Brain pericyte (primary cell): ENCODE measurements at regions not wholly inside any gene's neighbourhood (a gene's known extent, or its start where the extent isn't known, plus 50 kb on each side); places are given as distances from the start of the nearest gene placed in this dataset.
"Not testable (repeated sequence)": the region's sequence is repeated elsewhere in the genome, so short reads cannot be mapped to it uniquely, and the experiment has no call there.

Experiments
- DNase-seq: peaks from one replicate; pipeline ENCODE4 v3.0.0-alpha.2; 2012; ENCODE audit warnings: low read depth, low spot score

DNA sequence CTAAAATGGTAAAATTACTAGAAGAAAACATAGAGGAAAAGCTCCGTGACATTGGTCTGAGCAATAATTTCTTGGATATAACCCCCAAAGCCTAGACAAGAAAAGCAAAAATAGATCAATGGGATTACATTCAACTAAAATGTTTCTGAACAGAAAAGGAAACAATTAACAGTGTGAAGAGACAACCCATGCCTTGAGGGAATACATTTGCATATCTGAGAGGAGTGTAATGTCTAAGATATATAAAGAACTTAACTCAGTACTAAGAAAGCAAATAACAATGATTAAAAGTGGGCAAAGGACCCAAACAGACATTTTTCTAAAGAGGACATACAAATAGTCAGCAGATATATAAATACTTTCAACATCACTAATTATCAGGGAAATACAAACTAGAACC, 206.2 kb downstream of the VAPA start:
- no peak for DNase-seq

DNA sequence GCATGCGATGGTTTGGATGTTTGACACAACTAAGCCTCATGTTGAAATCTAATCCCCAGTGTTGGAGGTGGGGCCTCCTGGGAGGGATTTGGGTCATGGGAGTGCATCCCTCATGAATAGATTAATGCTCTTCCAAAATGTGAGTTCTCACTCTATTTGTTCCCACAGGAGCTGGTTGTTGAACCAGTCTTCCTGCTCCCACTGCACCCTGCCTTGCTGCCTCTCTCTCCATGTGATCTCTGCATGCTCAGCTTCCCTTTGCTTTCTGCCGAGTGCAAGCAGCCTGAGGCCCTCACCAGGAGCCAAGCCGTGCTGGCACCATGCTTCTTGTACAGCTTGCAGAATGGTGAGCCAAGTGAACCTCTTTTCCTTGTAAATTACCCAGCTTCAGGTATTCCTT, 206.8 kb downstream of the VAPA start:
- no peak for DNase-seq

DNA sequence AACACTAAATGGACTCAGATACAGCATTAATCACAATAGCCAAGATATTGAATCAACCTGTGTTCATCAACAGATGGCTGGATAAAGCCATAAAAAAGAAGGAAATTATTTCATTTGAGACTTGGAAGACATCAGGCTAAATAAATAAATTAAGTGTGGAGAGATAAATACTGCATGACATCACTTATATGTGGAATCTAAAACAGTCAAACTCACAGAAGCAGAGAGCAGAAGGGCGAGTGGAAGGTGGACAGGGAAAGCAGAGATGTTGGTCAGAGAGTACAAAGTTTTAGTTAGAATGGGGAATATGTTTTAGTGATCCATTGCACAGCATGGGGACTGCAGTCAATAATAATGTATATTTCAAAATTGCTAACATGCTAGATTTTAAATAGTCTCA, 207.2 kb downstream of the VAPA start:
- DNase-seq = no peak

DNA sequence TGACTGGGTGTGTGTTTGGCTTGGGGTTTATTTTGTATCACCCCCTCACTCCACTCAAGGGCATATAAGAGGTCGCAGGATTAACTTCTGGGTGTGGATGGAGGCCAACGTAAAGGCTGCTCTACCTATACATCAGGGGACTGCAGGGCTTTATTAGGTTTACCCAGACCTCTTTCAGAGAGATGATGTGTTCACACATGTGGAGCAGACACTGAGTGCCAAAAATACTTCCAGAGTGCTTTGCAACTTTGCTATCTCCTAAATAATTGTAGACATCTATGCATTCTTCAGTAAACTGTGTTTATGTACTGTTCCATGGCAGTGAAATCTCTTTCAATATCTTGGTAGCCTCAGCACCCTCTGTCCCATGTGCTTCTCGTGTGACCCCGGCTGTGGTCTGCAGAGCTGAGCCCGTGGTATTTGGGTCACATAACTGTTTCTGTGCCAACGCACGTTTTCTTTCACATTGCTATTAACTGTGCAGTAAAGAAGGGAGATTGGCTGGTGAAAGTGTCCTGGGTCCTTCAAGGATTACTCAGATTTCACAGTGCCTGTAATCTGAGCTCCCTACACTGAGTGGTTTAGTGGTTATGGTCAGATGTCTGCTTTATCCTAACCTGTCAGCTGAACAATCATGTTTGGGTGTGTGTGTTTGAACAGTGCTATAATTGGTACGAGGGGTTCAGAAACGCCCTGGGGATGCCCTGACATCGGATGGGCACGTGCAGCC, 208.1 kb downstream of the VAPA start:
- DNase-seq = no peak

DNA sequence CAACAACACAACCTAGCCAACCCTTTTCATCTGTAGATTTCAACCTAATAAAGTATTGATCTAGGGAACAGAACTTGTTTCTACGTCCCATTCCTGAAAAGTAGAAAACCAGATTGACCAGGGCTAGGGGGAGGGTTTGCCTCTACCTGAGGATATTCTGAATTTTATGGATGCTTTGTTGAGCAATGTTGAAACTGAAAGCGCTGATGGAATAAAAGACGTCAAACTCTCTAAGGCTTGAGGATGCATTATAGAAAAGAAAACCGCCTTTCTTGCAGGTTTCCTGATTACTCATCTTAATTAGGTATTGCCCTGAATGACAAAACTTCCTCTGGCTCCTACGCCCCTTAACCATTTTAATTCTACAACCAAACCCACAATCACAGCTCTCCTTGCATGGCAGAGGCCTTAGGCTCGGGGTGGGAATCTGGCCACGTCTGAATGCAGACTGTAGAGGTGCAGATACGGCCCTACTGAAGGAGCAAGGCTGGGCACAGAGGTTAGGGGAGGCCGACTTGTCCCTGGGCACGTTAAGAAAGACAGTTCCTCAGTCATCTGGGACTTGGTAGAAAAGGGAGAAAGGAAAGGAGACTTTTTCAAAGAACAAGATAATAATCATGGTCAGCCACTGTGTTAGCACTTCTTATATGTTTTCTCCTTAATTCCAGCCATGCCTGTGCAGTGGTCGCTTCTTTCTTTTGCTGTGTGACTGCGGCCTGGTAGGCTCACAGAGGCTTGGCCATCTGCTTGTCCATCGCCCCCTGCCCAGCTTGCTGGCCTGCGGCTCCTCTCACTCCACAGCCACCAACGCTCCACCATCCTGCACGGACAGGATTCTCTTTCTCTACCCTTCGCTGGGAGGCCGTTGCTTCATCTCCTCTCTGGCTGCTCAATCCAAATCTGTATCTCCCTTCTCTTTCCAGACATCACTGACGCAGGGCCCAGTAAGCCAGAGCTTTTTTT, 209.5 kb downstream of the VAPA start:
- DNase-seq = no peak

DNA sequence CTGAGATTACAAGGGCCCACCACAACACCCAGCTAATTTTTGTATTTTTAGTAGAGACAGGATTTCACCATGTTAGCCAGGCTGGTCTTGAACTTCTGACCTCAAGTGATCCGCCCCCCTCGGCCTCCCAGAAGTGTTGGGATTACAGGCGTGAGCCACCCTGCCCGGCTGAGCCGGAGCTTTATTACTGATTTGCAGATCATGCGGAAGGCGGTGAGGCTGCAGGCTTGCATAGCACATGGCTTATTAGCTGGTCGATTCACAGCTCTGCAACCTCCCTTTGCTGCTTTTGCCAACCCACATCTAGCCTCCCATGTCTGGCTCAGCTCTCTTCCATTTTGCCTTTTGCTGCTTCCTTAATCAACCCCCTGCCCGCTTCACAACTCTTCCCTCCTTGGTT, 210.3 kb downstream of the VAPA start:
- DNase-seq = no peak

DNA sequence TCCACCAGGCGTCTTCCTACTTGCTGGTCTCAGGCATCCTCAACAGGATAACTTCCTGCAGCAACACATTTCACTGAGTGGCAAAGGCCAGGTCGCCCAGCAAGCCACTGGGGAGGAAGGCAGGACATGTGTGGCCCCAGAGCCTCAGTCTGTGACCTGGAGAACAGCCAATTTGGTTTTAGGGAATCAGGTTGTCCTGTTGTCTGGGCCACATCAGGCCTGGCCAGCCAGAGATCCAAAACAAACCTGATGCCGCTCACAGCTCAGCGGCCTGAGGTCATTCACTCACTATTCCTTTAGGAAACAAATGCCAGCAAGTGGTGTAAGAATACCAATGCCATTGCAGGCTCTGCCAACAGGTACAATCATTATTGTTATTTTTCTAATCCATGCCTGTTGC, 210.7 kb downstream of the VAPA start:
- DNase-seq = no peak

DNA sequence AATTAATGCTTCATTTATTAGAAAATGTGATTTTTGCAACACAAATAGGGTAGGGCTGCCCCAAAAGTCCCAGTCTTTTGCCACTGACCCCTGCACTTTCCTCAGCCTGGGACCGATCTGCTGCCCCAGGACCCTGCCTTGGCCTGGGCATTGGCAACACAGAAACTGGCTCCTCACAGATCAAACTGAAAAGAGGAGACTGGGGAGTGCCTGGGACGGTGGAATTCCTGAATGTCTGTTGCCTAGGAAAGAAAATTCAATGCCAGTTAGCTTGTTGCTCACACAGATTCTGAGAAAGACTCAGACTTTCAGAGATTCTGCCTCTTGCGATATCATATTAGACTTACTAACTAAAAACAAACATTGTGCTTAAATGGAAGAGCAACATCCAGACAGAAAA, 211.2 kb downstream of the VAPA start:
- no peak for DNase-seq

DNA sequence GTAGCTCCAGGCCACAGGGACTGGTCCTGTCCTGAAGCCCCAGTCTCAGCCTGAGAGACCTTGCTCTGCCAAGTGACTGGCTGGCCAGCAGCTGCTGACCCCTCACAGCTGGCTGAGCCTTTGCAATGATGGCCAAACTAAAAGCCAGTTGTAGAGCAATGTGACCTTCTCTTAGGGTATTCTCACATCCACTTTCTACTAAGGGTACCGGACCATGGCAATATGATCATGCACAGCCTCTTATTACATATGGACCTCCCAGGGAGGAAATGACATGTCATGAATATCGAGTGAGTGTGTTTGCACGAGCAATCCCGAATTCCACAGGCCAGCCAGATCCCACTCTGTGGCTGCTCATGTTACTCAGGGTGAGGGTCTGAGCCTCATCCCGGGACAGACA, 213.9 kb downstream of the VAPA start:
- no peak for DNase-seq

DNA sequence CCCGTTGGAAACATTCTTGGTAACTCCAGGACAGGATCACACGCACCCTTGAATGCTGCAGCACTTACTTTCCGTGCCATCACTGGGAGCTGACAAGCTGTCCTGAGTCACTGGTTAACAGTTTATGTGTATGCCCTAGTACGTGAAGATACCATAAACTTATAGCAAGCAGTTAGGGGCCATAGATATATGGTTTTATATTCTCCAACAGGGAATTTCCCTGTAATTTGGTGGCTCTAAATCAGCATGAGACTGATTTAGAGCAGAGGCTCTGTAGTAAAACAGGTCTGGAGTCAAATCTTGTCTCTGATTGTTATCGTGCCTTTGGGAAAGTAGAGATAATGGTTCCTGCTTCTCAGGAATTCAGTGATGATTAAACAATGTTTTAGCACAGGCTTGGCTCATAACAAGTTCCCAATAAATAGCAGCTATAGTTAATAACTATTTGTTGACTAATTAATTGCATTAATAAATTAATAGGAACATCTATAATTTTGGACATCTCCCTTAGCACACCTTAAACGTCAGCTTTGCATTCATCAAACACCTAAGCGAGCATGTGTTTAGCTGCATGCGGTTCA, 215.2 kb downstream of the VAPA start:
- DNase-seq = no peak

DNA sequence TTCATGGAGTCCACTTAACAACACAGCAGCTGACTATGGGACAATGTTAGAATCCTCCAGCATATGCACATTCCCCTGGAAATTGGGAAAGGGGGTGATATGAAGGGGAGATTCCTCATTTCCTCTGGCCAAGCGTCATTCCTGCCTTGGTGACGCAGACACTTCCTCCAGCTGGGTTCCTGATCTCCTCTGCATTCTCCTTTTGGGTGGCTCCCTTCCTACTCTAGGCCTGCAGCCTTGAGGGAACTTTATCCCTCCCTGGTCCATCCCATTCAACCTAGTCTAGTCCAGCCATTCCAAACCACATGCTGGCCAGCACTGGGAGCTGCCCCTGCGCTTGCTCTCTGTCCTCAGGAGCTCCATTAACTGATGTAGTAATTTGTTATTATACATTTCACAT, 216.8 kb downstream of the VAPA start:
- DNase-seq = no peak

DNA sequence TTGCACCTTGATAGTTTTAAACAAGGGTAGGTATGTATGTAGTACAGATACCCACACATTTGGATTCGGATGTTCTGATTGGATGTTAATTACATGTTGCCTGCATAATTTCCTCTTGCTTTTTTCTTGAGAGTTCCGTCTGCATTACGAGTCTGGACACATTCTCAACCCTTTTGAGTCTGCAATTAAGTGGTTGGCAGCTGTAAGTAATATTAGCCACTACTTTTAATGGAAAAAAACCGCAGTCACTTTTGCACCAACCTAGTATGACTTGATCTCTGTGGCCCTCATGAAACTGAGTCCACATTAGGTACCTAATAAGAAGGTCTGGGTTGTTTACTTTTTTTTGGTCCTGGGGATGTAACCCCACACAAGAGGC, 217.3 kb downstream of the VAPA start:
- DNase-seq = no peak

DNA sequence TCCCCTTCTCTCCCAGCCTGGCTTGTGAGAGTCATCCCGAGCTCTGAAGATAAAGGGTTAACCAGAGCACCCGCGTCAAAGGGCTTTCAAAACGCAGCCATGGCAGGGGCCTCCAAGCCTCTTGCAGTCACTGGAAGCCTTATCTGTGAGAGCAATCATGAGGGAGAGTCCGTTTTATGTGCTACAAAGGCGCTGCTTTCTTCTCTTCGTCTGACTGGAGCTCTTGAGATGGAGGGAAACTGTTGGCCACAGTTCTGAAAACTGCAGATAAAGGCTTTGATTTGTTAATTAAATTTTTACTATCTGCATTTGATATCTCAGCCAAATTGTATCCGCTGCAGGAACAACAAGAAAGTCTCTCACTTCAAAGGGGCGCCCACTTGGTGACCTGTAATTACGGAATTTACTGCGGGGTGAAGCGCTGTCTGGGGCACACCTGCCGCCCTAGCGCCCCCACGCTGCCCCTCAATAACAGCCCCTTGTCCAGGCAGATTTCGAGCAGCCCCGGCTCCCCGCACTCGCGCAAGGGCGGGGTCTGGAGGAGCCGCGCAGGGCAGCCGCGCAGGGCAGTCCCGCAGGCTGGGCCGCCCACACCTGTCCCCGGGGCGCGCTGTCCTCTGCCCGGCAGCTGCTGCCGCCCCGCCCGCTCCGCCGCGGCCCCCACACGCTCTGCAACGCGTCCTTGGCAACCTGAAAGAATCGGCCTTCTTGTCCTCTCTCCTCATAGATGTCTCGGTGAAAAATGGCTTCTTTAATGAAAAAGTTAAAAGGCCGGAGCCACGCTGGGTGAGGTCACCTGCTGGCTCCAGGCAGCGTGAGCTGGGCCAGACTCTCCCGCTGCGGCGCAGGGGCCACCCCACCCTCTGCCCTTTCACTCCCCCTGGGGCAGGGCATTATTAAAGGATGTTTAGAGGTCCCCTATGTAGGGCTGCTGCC, 217.9 kb downstream of the VAPA start:
- no peak for DNase-seq

DNA sequence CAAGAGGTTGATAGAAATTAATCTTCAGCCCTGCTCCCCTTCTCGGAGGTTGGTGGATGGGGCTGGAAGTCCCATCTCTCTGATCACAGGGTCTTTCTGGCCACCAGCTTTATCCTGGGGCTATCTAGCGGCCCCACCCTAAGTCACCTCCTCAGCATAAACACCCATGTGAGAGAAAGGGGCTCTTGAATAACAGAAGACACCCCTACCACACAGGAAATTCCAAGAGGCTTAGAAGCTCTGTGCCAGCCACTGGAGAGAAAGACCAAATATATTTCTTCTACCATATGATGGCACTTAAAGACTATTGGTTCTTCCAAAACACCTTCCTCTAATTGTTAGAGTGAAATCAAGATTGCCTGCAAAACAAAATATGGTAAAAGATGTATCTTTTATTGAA, 219.7 kb downstream of the VAPA start:
- DNase-seq = no peak

DNA sequence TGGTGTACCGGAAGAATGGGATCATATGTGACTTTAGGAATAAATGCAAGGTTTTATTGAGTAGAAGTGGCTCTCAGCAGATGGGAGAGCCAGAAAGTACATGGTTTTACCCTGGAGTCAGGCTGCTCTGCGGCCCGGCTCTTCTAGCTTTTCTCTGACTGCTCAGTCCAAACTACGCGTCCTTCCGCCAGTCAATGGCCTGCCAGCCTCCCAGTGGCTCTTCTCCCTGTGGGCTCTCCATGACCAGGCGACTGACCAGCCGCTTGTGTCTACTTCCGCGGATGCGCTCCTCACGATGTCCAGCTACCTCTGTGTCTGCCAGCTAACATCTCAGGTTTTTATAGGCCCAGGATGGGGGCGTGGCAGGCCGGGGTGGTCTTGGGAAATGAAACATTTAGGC, 220.4 kb downstream of the VAPA start:
- no peak for DNase-seq

DNA sequence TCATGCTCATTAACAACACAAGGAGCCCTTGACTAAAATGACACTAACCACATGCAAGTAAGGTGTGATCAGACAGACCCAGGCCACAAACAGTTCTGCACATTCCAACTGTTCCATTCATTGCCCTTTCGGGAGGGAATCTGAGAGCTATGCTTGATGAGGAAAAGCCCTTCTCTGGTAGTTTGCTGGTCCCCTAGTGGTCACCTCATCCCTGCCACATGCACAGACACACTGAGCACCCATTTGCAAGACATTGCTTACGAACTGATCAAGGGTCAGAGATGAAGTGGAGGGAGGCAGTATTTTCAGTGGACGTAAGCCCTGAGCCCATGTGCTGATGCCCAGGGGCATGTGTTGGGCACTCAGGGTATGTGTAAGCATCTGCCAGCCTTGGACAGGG, 220.9 kb downstream of the VAPA start:
- not testable (repeated sequence) for DNase-seq

DNA sequence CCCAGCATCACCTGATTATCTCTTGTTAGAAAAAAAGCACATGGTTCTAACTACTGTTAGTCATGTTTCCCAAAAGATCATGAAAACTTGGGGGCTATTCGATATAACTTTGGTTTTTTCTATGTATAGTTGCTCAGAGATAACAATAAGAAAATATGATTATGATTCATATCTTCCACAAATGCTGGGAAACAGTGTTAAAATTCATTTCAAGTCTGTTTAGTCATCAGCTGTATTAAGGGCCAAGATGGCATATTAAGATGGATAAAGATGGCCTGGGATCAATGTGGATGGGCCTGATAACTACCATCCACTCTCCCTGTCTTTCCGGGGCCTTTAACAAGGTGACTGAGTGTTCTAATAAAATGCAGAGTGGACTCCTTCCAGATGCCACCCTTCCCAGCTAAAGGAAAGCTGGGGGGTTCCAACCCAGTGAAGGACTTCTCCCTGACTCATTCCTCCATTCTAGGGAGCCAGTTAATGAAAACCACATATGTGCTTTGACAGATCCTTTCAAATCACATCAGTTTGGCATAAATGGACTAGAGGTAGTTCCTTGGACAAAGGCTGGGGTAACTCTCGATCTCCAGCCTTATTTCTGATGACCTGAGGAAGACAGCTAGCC, 221.6 kb downstream of the VAPA start:
- no peak for DNase-seq

DNA sequence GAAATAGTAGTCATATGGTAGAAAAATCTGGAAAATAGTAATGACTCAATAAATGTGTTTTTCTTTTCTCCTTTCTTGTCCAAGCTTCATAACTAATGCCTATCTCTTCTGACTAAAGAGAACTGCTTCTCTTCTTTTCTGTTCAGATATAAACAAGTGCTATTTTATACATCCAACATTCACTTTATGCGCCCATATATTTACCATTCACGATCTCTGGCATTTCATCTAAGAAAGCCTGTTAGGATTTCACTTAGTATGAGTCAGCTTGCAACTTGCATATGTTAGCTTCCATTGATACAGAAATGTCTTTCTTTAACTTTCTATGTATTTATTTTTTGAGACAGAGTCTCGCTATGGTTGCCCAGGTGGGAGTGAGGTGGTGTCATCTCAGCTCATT, 224.9 kb downstream of the VAPA start:
- DNase-seq = no peak

DNA sequence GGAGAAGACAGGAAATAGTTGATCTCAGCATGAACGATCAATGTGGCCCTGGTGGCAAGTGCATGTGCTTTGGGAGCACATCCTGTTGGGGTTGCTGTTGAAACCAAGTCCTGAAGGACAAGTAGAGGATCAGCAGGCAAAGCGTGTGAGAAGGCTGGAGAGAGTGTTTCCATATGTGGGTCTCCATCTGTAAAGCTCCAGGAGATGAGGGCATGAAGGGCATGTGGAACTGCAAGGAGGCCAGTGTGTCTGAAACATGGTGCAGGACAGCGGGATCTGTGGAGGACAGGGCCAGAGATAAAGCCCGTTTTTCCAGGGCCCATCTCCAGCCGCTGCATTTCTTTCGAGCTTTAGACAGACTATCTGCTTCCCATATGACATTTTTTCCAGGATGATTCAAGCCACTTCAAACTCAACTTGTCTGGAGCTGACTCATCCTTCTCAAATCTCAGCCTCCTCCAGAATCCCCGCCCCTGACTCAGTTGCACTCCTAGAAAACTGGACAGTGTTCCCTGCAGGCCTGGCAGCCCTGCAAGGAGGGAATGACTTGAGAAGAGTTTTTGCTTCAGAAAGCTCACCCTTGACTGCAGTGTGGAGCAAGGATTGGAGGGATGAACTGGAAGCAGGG, 226.1 kb downstream of the VAPA start:
- DNase-seq = no peak

DNA sequence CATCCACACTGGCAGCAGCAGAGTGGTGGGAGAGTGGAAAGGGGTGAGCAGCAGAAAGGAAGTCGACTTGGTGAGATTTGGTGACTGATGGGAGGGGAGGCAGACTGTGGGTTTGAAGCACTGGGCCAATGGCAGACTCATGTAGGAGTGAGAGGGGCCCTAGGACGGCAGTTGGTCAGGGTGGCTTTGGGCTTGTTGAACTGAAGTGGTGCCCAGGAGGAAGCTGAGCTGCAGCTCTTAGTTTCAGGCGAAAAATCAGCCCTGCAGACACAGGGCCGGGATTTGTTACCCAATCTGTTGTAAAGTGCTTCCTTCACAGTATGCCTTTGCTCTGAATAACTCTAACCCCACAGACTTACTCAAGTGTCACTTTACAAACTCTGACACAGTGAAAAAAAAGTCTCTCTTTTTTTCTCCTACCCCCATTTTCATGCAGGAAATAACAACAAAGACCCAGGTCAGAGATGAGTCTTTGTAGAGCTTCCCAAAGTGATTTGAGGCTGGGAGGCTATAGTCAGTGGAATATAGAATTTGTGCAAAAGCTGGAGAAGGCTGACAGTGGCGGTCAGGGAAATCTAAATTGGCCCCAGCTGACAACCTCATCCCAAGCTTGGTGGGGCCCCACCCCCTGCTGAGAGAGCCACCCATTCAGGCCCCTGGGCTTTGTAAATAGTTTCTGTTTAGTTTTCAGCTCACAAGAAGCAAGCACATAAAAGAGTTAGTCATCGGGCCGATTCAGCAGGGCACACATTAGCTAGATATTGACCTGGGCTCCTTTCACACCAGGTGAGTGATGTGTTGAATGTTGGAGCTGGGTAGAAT, 226.9 kb downstream of the VAPA start:
- DNase-seq = no peak
